ENCODE measurements at regions not wholly inside any gene's neighbourhood (a gene's known extent, or its start where the extent isn't known, plus 50 kb on each side); places are given as distances from the start of the nearest gene placed in this dataset.

DNA sequence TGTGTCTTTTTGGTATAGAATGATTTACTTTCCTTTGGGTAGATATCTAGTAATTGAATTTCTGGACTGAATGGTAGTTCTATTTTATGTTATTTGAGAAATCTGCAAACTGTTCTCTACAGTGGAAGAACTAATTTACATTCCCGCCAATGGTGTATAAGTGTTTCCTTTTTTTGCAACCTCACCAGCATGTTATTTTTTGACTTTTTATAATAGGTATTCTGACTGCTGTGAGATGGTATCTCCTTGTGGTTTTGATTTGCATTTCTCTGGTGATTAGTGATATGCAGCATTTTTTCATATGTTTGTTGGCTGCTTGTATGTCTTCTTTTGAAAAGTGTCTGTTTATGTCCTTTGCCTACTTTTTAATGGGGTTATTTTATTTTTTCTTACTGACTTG, 607.2 kb downstream of the OTOL1 start:
- no peak overlapping the region for H2AFZ ChIP-seq (ENCODE audit: low read length)
- H3K36me3 ChIP-seq (replicated peaks in 1 of 2; ENCODE audit: control insufficient read depth in 1 of 2, insufficient read depth in 2 of 2, low read length in 2 of 2): no peaks in the 10 kb centered on the region
- H3K9me3 ChIP-seq (ENCODE audit: low read length): no peaks in the 10 kb centered on the region
- BruUV-seq (replicated peaks): no TSS peak
- TF ChIP-seq NR0B2 (CRISPR knock-in tag; IDR thresholded peaks at IDR 0.05) (no peak), ZNF138 (CRISPR knock-in tag; IDR thresholded peaks at IDR 0.05; ENCODE audit: low read depth) (no peak), REL (CRISPR knock-in tag; conservative IDR thresholded peaks at IDR 0.05) (no peak), ZSCAN9 (CRISPR knock-in tag; IDR thresholded peaks at IDR 0.05; ENCODE audit: borderline replicate concordance) (no peak), ZNF331 (CRISPR knock-in tag; IDR thresholded peaks at IDR 0.05) (no peak), ZNF691 (CRISPR knock-in tag; IDR thresholded peaks at IDR 0.05; ENCODE audit: borderline replicate concordance, low read depth) (no peak)
- no peak for DNase-seq (ENCODE audit: low spot score)
- no peak overlapping the region for H3K4me2 ChIP-seq (ENCODE audit: low read depth, low read length)
- POLR2A ChIA-PET: no interaction called here
- H4K20me1 ChIP-seq (ENCODE audit: insufficient read depth, low read length): no peaks in the 10 kb centered on the region
- H3K9ac ChIP-seq (ENCODE audit: insufficient read depth, low read depth, low read length): no peak overlapping the region
- CTCF ChIA-PET (ENCODE audit: low intra/inter-chr PET ratio, low total read pairs): no interaction called here
- 6% methylated on average over 1 of the region's 1 CpG for WGBS (ENCODE audit: low lambda C conversion rate)
- H3K27ac ChIP-seq (ENCODE audit: extremely low read length, insufficient read depth, low read length): no peak overlapping the region
- intact Hi-C loops (cut with micrococcal nuclease; ENCODE audit: unreplicated experiment): no loop called here
- no peaks in the 10 kb centered on the region for H3K79me2 ChIP-seq (ENCODE audit: insufficient read depth, low read length)
- H3K27me3 ChIP-seq (ENCODE audit: control insufficient read depth in 1 of 2, insufficient read depth in 2 of 2, low read length in 2 of 2): no peaks in the 10 kb centered on the region
- no peak overlapping the region for H3K4me3 ChIP-seq (replicated peaks in 1 of 3; ENCODE audit: insufficient read depth in 1 of 3, low read depth in 2 of 3, low read length in 3 of 3)
- FAIRE-seq: no peak
- no peaks in the 10 kb centered on the region for H3K4me1 ChIP-seq (ENCODE audit: insufficient read depth, low read length)
- no peak for ATAC-seq
- in situ Hi-C loops (cut with HindIII; ENCODE audit: extremely low pct_ligation_motif_present, low pct_unique_long_range_greater_than_20kb): no loop called here

- DNase-seq (ENCODE audit: low spot score): no peak
- BruUV-seq (replicated peaks): no TSS peak
- H4K20me1 ChIP-seq (ENCODE audit: insufficient read depth, low read length): no peaks in the 10 kb centered on the region
- intact Hi-C loops (cut with micrococcal nuclease; ENCODE audit: unreplicated experiment): no loop called here
- no peaks in the 10 kb centered on the region for H3K36me3 ChIP-seq (replicated peaks in 1 of 2; ENCODE audit: control insufficient read depth in 1 of 2, insufficient read depth in 2 of 2, low read length in 2 of 2)
- no peak overlapping the region for H3K9ac ChIP-seq (ENCODE audit: insufficient read depth, low read depth, low read length)
- no peaks in the 10 kb centered on the region for H3K79me2 ChIP-seq (ENCODE audit: insufficient read depth, low read length)
- ChIA-PET POLR2A (no interaction called here), CTCF (ENCODE audit: low intra/inter-chr PET ratio, low total read pairs) (no interaction called here)
- no peak for ATAC-seq
- no peak overlapping the region for H2AFZ ChIP-seq (ENCODE audit: low read length)
- H3K27me3 ChIP-seq (ENCODE audit: control insufficient read depth in 1 of 2, insufficient read depth in 2 of 2, low read length in 2 of 2): no peaks in the 10 kb centered on the region
- in situ Hi-C loops (cut with HindIII; ENCODE audit: extremely low pct_ligation_motif_present, low pct_unique_long_range_greater_than_20kb): no loop called here
- H3K9me3 ChIP-seq (ENCODE audit: low read length): no peaks in the 10 kb centered on the region
- no peak overlapping the region for H3K4me3 ChIP-seq (replicated peaks in 1 of 3; ENCODE audit: insufficient read depth in 1 of 3, low read depth in 2 of 3, low read length in 3 of 3)
- 24% methylated on average over 5 of the region's 5 CpGs for WGBS (ENCODE audit: low lambda C conversion rate)
- no peak overlapping the region for H3K27ac ChIP-seq (ENCODE audit: extremely low read length, insufficient read depth, low read length)
- H3K4me2 ChIP-seq (ENCODE audit: low read depth, low read length): no peak overlapping the region
- no peaks in the 10 kb centered on the region for H3K4me1 ChIP-seq (ENCODE audit: insufficient read depth, low read length)
- TF ChIP-seq, protein P1, sequence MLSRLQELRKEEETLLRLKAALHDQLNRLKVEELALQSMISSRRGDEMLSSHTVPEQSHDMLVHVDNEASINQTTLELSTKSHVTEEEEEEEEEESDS (CRISPR knock-in tag; IDR thresholded peaks at IDR 0.05; ENCODE audit: borderline replicate concordance): no peak
- TF ChIP-seq TBX3 (IDR thresholded peaks at IDR 0.05; ENCODE audit: borderline replicate concordance) (no peak), FOSL2 (CRISPR knock-in tag; IDR thresholded peaks at IDR 0.05) (no peak), SPEN (CRISPR knock-in tag; IDR thresholded peaks at IDR 0.05; ENCODE audit: low read depth) (no peak), CREB1 (IDR thresholded peaks at IDR 0.05) (no peak), CREB1 (CRISPR knock-in tag; IDR thresholded peaks at IDR 0.05) (no peak), MEIS2 (CRISPR knock-in tag; IDR thresholded peaks at IDR 0.05) (no peak), HNF4G (IDR thresholded peaks at IDR 0.05; ENCODE audit: borderline replicate concordance, low read depth, low read length) (no peak), HNF4G (CRISPR knock-in tag; IDR thresholded peaks at IDR 0.05; ENCODE audit: borderline replicate concordance, low read depth) (no peak), ZNF724P (CRISPR knock-in tag; IDR thresholded peaks at IDR 0.05; ENCODE audit: borderline replicate concordance) (no peak), RELA (CRISPR knock-in tag; IDR thresholded peaks at IDR 0.05) (no peak), MAFK (conservative IDR thresholded peaks at IDR 0.05 in 1 of 2, IDR thresholded peaks at IDR 0.05 in 1 of 2; ENCODE audit: low read length in 2 of 2) (no peak), KDM3A (CRISPR knock-in tag; IDR thresholded peaks at IDR 0.05; ENCODE audit: low read depth) (no peak)
- no peak for FAIRE-seq
Measured at GRCh38 chr3:162111861-162112260, 615.3 kb downstream of the OTOL1 start.

Data from HepG2 (cell line).